Stimulated activated CD8-positive, alpha-beta memory T cell treated with anti-CD3 and anti-CD28 coated beads, Interleukin-4, amount 100 ng/mL, for 4 hours (primary cell): ENCODE measurements at regions not wholly inside any gene's neighbourhood (a gene's known extent, or its start where the extent isn't known, plus 50 kb on each side); places are given as distances from the start of the nearest gene placed in this dataset.
"Not testable (repeated sequence)": the region's sequence is repeated elsewhere in the genome, so short reads cannot be mapped to it uniquely, and the experiment has no call there.

Experiments used
- DNase-seq, 2 donors: peaks; one replicate each; pipeline ENCODE4 v3.0.0-alpha.2; 2020; ENCODE audit warnings: low read depth in 2 of 2, low spot score in 1 of 2

- DNase-seq: no peak
Observed at GRCh38 chr15:35980719-35981118, 434.8 kb upstream of the DPH6 start.

- DNase-seq: no peak
Observed at GRCh38 chr15:35986191-35986721, 440.3 kb upstream of the DPH6 start.

- DNase-seq: no peak
Observed at GRCh38 chr15:35987056-35987455, 441.1 kb upstream of the DPH6 start.

- DNase-seq: no peak
Observed at GRCh38 chr15:35991386-35991785, 445.4 kb upstream of the DPH6 start.

DNA sequence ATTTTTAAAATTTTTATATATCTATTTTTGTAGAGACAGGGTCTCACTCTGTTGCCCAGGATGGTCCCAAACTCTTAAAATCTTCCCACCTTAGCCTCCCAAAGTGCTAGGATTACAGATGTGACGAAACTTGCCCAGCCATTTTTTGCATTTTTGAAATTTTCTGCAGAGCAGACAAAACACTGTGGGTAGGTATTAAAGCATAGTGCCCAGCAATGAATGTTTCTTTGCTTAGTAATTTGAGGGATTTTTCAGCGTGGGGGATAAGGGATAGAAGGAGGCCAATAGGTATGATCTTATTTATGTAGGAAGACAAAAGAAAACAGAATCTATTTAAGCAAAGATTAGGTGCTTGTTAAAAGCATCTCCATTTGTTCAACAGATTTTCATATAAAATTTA is 446.8 kb upstream of the DPH6 start:
- no peak for DNase-seq

DNA sequence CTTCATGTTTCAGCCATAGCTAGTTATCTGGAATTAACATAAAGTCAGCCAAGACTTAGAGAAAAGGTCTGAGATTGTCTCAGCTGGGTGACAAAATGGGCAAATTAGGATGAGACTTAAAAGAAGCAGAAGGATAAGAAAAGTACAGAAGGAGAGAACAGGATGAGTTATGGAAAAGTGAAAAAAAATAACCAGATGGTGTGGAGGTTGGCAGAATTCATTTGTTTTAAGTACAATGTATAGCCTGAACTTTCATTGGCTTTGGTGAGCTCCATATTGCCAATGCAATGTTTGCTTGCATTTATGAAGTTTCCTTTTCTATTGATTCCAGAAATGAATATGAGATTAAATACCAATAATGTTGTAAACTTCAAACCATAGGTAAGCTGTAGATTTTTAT is 447.2 kb upstream of the DPH6 start:
- no peak for DNase-seq

GRCh38 chr15:35994876-35995275 is 448.9 kb upstream of the DPH6 start:
- DNase-seq: no peak

DNA sequence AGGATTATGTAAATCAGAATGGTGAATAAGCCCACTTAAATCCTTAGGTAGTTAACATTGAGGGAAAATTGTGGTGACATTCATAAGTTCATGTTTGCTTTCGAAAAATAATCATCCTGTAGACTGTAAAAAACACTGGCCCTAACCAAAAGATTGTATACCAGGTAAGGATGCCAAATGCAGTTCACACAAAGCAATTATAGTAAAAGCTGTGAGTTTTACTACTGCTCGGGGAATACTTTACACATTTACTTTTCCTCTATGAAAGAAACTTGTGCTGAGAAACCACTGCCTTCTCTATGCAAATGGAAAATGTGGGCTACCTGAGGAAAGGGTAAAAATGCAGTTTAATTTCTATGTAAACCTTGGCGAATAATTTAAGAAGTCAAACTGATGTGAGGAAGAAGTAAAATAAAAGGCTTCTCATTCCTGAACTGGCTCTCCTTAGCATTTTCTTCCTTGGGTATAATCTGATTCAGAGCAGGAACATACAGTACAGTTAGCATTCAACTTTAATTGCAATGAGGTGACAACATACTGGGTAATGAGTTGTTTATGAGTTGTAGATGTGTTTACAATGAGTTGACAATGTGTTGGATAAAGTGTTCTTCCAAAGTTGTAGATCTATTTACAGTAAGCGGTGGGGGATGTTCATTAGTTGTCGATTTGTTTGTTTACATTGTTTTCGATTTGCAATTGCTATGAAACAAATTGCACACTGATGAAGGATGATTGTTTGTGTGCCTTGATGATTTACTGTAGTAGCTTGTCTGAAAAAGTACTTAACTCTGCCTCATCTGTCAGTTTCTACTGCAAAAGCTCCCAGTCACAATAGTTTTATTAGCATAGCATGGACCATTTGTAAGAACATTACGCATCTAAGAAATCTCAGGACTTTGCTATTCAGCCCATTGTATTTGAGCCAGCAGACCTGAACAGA is 453.0 kb upstream of the DPH6 start:
- DNase-seq: no peak

DNA sequence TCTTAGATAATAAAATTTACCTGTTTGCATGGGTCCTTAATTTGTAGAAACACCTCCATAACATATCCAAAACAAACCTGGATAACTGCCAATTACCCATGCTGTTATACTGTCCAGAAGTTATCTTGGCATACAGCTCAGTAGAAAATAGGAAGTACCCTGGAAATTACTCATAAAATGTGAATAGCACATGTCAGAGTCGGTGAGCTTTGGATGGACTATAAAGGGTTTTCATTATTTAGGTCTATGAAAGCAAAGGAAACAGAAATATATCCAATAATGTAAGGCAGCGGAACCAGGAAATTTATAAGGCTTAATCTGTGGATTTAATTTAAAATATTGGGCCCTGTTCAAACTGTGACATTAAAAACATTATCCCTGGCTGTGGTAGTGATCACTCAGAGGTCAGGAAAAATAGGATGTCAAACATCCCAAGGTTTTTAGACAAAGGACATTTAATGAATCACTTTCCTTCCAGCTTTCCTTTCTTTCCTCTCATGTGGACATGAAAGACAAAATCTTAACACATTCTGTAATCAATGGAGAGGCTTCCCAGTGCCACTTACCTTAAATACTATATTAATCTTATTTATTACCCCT is 459.0 kb upstream of the DPH6 start:
- no peak for DNase-seq

DNA sequence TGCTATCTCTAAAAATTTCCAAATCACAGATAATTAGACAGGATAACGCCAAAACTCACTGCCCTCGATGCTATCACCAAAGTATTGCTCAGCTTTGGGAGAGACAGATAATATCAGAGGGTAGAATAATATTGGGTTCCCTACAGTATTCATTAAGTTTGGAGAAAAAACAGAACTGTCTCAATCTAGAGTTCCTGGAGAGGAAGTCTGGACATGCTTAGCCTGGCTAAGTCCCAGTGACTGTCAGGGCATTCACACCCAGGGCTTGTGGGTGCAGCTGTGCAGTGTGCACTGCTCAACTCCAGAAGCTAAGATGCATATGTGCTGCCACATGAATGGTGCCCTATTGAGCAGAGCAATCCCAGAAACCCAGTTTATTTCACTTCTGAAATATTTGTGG is 459.6 kb upstream of the DPH6 start:
- no peak for DNase-seq

DNA sequence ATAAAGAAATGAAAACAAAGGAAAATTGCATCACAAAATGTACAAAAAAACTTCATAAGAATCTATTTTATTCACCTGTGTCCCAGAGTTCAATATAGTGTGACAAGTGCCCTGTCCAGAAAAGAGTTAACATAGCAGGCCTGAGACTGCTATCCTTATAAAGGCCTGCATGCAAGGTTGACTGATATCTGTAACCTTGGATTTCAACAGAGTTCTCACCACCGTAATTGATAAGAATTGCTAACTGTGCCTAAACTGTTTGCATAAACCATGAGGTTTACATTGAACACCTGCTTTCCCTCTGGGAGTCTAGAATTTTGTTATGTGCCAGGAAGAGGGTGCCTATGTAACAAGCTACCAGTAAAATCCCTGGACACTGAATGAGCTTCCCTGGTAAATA is 461.7 kb upstream of the DPH6 start:
- no peak for DNase-seq

DNA sequence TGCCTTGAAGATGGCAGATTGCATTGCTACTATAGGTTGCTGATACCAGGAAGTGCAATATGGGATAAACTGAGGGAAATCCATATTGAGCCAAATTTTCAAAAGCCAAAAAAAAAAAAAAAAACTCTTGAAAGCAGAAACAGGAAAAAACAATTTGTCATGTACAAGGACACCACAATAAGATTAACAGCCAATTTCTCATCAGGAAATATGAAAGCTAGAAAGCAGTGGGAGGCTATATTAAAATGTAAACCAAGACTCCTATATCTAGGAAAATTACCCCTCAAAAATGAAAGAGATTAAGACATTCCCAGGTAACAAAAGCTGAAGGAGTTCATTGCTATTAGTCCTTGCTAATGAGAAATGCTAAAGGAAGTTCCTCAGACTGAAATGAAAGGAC is 462.8 kb upstream of the DPH6 start:
- no peak for DNase-seq

DNA sequence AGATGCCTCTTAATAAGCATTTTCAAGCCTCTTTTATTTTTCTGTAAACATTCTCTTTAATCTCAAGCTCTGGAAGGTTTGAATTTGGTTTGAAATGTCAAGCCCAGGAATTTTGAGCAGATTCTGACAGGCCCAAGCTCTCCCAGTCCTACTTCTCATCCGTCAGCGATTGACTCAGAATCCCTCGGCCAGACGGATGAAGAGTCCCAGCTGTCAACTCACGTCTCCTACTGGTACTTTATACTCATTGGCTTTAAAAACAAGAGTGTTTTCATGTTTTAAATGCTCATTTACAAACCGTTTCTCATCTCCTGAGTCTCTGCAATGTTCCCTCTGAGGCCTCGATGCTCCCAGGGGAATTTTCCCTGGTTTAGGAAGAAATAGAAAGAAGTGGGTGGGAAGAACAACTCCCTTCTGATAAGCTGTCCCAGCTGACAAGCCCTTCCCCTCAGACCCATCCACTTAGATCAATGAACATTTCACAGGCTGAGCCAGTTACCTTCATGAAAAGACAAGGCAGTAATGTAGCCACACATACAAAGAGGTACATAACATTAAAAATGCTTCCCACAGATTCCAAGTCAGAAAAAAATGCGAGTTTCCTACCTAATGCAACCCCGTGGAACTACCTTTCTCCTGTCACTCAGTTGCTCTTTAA is 478.2 kb upstream of the DPH6 start:
- no peak for DNase-seq

DNA sequence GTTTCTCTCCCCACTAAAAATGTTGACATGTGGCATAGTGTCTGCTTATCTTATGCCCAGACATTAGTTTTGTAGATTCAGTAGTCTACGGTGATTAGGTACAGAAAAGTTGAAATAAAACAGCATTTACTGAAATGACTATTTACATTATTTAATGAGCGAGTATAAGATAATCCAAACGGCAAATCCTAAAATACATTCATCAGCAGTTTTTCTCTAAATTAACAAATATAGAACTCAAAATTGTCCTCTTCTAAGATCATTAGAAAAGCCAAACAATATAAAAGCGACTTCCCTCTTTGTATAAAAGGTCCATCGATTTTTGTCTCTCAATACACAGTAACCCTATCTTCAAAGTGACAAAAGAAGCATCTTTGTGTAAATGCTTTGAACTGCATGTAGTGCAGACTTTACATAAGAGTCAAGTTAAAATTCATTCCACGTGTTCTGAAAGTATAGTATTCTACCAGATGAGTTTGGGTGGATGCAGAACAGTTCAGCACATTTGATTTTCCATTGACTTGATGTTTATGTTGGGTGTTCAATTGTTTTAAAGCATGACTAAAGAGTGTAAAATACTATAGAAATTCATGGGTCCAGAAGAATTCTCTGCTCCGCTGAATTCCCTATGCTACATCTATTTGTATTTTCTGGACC is 480.8 kb upstream of the DPH6 start:
- no peak for DNase-seq

GRCh38 chr15:36029606-36030210 is 483.7 kb upstream of the DPH6 start:
- DNase-seq: no peak

- no peak for DNase-seq
Observed at GRCh38 chr15:36039996-36040572, 494.1 kb upstream of the DPH6 start.

DNA sequence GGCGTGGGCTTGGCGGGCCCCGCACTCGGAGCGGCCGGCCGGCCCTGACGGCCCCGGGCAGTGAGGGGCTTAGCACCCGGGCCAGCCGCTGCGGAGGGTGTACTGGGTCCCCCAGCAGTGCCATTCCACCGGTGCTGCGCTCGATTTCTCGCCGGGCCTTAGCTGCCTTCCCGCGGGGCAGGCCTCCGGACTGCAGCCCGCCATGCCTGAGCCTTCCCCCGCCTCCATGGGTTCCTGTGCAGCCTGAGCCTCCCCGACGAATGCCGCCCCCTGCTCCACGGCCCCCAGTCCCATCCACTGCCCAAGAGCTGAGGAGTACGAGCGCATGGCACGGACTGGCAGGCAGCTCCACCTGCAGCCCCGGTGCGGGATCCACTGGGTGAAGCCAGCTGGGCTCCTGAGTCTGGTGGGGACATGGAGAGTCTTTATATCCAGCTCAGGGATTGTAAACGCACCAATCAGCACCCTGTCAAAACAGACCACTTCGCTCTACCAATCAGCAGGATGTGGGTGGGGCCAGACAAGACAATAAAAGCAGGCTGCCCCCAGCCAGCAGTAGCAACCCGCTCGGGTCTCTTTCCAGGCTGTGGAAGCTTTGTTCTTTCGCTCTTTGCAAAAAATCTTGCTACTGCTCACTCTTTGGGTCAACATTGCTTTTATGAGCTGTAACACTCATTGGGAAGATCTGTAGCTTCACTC is 501.2 kb upstream of the DPH6 start:
- DNase-seq: not testable (repeated sequence)

- DNase-seq: no peak
Observed at GRCh38 chr15:36050899-36051298, 504.9 kb upstream of the DPH6 start.

- not testable (repeated sequence) for DNase-seq
Observed at GRCh38 chr15:36052641-36053040, 506.7 kb upstream of the DPH6 start.

DNA sequence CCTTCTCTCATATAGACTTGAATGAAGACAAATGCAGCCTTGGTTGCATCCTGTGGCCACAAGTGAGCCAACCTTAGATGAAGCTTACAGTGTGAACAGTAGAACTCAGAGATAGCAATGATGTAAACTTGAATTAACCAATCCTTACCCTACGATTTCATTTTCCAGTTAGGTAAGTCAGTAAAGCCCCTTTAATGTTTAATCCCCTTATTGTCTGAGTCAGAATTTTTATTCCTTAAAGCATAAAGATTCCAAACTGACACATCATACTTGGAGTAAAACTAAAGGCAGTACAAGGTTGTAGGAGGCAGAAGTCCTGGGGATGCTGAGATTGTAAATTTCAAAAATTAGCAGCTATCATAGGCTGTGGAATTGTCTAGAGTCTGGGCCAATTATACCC is 507.8 kb upstream of the DPH6 start:
- no peak for DNase-seq
